DMS 273 treated with DMSO at 0.1 percent for 48 hours (cell line): ENCODE measurements at regions not wholly inside any gene's neighbourhood (a gene's known extent, or its start where the extent isn't known, plus 50 kb on each side); places are given as distances from the start of the nearest gene placed in this dataset.

Source experiments
- DNase-seq: peaks from one replicate; lab custom pipeline; 2025; lab: John Stamatoyannopoulos, UW

- no peak for DNase-seq
Measured at GRCh38 chr5:173741729-173742431, 125.4 kb upstream of the BOD1 start.

GRCh38 chr5:173742432-173742816 lies 126.0 kb upstream of the BOD1 start:
- no peak for DNase-seq

GRCh38 chr5:173743641-173744343 lies 127.3 kb upstream of the BOD1 start:
- DNase-seq: no peak

- no peak for DNase-seq
Measured at GRCh38 chr5:173744551-173744950, 128.1 kb upstream of the BOD1 start.

- DNase-seq: no peak
Measured at GRCh38 chr5:173745123-173745522, 128.7 kb upstream of the BOD1 start.

GRCh38 chr5:173745557-173745956 lies 129.1 kb upstream of the BOD1 start:
- DNase-seq: no peak

- no peak for DNase-seq
Measured at GRCh38 chr5:173746047-173746646, 129.7 kb upstream of the BOD1 start.

- DNase-seq: no peak
Measured at GRCh38 chr5:173747876-173748275, 131.4 kb upstream of the BOD1 start.

GRCh38 chr5:173750538-173751265 lies 134.3 kb upstream of the BOD1 start:
- DNase-seq: no peak

GRCh38 chr5:173751266-173751600 lies 134.8 kb upstream of the BOD1 start:
- no peak for DNase-seq

- DNase-seq: no peak
Measured at GRCh38 chr5:173752653-173753052, 135.5 kb upstream of the CPEB4 start.

GRCh38 chr5:173753307-173754168 lies 134.6 kb upstream of the CPEB4 start:
- DNase-seq: no peak

GRCh38 chr5:173755319-173755718 lies 132.8 kb upstream of the CPEB4 start:
- DNase-seq: no peak

GRCh38 chr5:173757403-173758209 lies 130.5 kb upstream of the CPEB4 start:
- no peak for DNase-seq

- DNase-seq: no peak
Measured at GRCh38 chr5:173758676-173759075, 129.5 kb upstream of the CPEB4 start.

- DNase-seq: no peak
Measured at GRCh38 chr5:173759691-173760090, 128.5 kb upstream of the CPEB4 start.

- DNase-seq: no peak
Measured at GRCh38 chr5:173760461-173761177, 127.5 kb upstream of the CPEB4 start.

- DNase-seq: no peak
Measured at GRCh38 chr5:173761178-173761513, 127.0 kb upstream of the CPEB4 start.

GRCh38 chr5:173762045-173762444 lies 126.1 kb upstream of the CPEB4 start:
- no peak for DNase-seq

GRCh38 chr5:173762930-173763329 lies 125.2 kb upstream of the CPEB4 start:
- DNase-seq: no peak
